Effector memory CD8-positive, alpha-beta T cell (primary cell): ENCODE measurements at regions not wholly inside any gene's neighbourhood (a gene's known extent, or its start where the extent isn't known, plus 50 kb on each side); places are given as distances from the start of the nearest gene placed in this dataset.
A peak's percentile ranks its signal among the peaks of the same experiment; 100 is the strongest.

ENCODE experiments used
- ATAC-seq: fragments of 150-1000 bp; cut with Tn5 transposase; replicated peaks from 2 replicates; pipeline ENCODE4 v1.10.0; 2021; ENCODE audit warnings: mild to moderate bottlenecking, moderate library complexity
- DNase-seq, 3 experiments: peaks; one replicate each; pipeline ENCODE4 v3.0.0; 2021
- H3K27ac Mint-ChIP-seq, 2 donors: one replicate each; pipeline ENCODE4 v1.8.0; 2022; ENCODE audit warnings: mild to moderate bottlenecking in 2 of 2, mixed read lengths in 2 of 2, moderate library complexity in 2 of 2
- H3K27me3 Mint-ChIP-seq, 2 donors: one replicate each; pipeline ENCODE4 v1.8.0; 2022; ENCODE audit warnings: mixed read lengths in 2 of 2
- H3K36me3 Mint-ChIP-seq: one replicate; pipeline ENCODE4 v1.8.0; 2022; ENCODE audit warnings: mild to moderate bottlenecking, moderate library complexity, mixed read lengths; ENCODE audit not compliant: insufficient read depth
- H3K4me1 Mint-ChIP-seq, 2 donors: one replicate each; pipeline ENCODE4 v1.8.0; 2022; ENCODE audit warnings: low read depth in 2 of 2, mixed read lengths in 2 of 2
- H3K4me3 Mint-ChIP-seq, 2 donors: one replicate each; pipeline ENCODE4 v1.8.0; 2022; ENCODE audit warnings: mild to moderate bottlenecking in 2 of 2, mixed read lengths in 2 of 2, moderate library complexity in 2 of 2
- H3K9me3 Mint-ChIP-seq, 2 donors: one replicate each; pipeline ENCODE4 v1.8.0; 2022; ENCODE audit warnings: mixed read lengths in 2 of 2

- no peak for DNase-seq
- Mint-ChIP-seq H3K4me3 (no peak overlapping the region), H3K9me3 (no peaks in the 10 kb centered on the region), H3K27me3 (peaks cover 12 to 39% of the 10 kb centered on the region in 2 donors), H3K36me3 (no peaks in the 10 kb centered on the region), H3K27ac (no peak overlapping the region), H3K4me1 (no peaks in the 10 kb centered on the region)
- no peak for ATAC-seq
These were observed 106.1 kb upstream of the SLC44A1 start for GRCh38 chr9:105138306-105138801.

- Mint-ChIP-seq H3K9me3 (no peaks in the 10 kb centered on the region), H3K4me3 (no peak overlapping the region), H3K27ac (no peak overlapping the region), H3K27me3 (peaks cover 16 to 62% of the 10 kb centered on the region in 2 donors), H3K36me3 (no peaks in the 10 kb centered on the region), H3K4me1 (peaks cover 0 to 6% of the 10 kb centered on the region in 2 donors)
- ATAC-seq (no peak), DNase-seq (no peak)
These were observed 103.1 kb upstream of the SLC44A1 start for GRCh38 chr9:105141146-105141975.

DNA sequence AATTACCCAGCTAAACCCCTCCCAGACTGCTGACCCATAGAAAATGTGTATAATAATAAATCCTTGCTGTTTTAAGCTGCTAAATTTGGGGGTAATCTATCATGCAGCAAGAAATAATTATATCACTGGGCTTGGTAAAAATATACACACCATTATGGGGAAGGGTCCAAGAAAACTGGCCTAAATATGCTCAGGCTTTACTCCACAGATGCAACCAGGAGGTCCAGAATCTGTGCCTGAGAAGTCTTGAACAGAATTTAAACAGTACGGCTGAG is 102.5 kb upstream of the SLC44A1 start:
- Mint-ChIP-seq H3K27ac (no peak overlapping the region), H3K9me3 (no peaks in the 10 kb centered on the region), H3K27me3 (peaks cover 21 to 66% of the 10 kb centered on the region in 2 donors), H3K4me1 (peaks cover 0 to 6% of the 10 kb centered on the region in 2 donors), H3K36me3 (no peaks in the 10 kb centered on the region), H3K4me3 (no peak overlapping the region)
- DNase-seq, result no peak
- no peak for ATAC-seq

DNA sequence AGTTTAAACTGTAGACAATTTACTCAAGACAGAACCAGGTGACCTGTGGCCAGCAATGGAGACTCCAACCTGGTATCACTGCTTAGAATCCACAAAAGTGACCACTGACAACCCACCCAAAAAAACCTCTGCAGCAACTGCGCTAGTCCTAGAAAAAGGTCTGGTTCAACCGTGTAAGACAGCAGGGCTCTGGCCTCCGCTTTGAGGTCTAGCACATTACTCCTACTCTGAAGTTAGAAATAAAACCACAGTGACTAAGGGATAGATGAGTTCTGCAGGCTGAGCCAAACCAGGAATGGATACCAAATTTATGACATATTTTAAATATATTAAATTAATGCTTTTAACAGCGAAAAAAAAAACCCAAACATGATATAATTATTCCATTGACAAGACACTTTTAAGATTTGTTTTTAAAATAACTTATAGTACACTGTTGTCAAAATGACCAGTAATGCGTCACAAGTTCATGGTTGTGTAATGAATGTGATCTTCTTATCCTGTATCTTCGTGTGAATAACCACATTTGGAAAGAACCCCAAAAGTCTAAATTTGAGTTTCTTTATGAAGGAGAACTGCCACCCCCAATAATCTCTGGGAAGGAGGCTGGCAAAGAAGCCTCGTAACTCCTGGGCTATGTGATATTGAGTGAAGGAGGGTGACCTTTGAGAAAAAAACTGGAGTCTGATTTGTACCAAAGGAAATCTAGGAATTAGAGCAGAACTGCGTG is 101.9 kb upstream of the SLC44A1 start:
- Mint-ChIP-seq H3K9me3 (no peaks in the 10 kb centered on the region), H3K27ac (no peak overlapping the region), H3K4me3 (no peak overlapping the region), H3K27me3 (peaks cover 21 to 66% of the 10 kb centered on the region in 2 donors), H3K4me1 (peaks cover 0 to 6% of the 10 kb centered on the region in 2 donors), H3K36me3 (no peaks in the 10 kb centered on the region)
- no peak for DNase-seq
- ATAC-seq, result no peak

- no peaks in the 10 kb centered on the region for H3K9me3 Mint-ChIP-seq
- peaks cover 0 to 6% of the 10 kb centered on the region in 2 donors for H3K4me1 Mint-ChIP-seq
- peaks cover 26 to 64% of the 10 kb centered on the region in 2 donors for H3K27me3 Mint-ChIP-seq
- no peaks in the 10 kb centered on the region for H3K36me3 Mint-ChIP-seq
- DNase-seq (no peak), ATAC-seq (no peak)
- no peak overlapping the region for H3K4me3 Mint-ChIP-seq
- no peak overlapping the region for H3K27ac Mint-ChIP-seq
These were observed 101.4 kb upstream of the SLC44A1 start for GRCh38 chr9:105143136-105143430.

DNA sequence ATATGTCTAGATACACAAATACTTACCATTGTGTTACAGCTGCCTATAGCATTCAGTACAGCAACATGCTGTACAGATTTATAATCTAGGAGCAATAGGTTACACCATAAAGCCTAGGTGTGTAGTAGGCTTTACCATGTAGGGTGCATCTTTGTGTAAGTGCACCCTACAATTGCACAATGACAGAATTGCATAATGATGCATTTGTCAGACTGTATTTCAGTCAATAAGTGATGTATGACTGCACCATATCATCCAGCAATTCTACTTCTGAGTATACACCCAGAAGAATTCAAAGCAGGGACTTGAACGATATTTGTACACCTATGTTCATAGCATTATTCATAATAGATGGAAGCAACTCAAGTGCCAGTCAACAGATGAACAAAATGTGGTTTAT is 100.4 kb upstream of the SLC44A1 start:
- H3K36me3 Mint-ChIP-seq, result no peaks in the 10 kb centered on the region
- no peak overlapping the region for H3K27ac Mint-ChIP-seq
- H3K9me3 Mint-ChIP-seq, result no peaks in the 10 kb centered on the region
- peaks cover 0 to 6% of the 10 kb centered on the region in 2 donors for H3K4me1 Mint-ChIP-seq
- no peak for ATAC-seq
- peaks cover 27 to 57% of the 10 kb centered on the region in 2 donors for H3K27me3 Mint-ChIP-seq
- DNase-seq, result no peak
- H3K4me3 Mint-ChIP-seq, result no peak overlapping the region

- no peaks in the 10 kb centered on the region for H3K36me3 Mint-ChIP-seq
- no peak overlapping the region for H3K27ac Mint-ChIP-seq
- H3K27me3 Mint-ChIP-seq, result peaks cover 23 to 57% of the 10 kb centered on the region in 2 donors
- H3K9me3 Mint-ChIP-seq, result no peaks in the 10 kb centered on the region
- H3K4me3 Mint-ChIP-seq, result no peak overlapping the region
- ATAC-seq, result no peak
- no peak for DNase-seq
- peaks cover 0 to 6% of the 10 kb centered on the region in 2 donors for H3K4me1 Mint-ChIP-seq
These were observed 99.6 kb upstream of the SLC44A1 start for GRCh38 chr9:105144841-105145240.

DNA sequence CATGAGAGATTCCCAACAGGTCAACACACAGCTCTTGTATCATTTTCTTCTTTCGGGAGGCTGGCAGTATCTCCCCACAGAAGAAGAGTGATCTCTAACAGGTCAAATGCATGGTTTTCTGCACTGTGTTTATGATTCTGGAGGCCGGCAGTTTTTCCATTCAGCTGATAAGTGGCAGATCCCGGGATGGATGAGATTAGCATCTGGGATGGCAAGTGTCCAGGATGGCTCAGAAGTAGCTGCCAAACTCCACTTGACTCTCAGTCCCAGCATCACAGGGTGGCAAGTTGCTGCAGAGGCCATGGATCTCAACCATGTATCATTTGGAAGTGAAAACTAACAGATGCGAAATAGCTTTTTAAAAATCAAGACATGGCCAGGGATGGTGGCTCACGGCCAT is 97.8 kb upstream of the SLC44A1 start:
- H3K36me3 Mint-ChIP-seq, result no peaks in the 10 kb centered on the region
- H3K27ac Mint-ChIP-seq, result no peak overlapping the region
- no peak overlapping the region for H3K4me3 Mint-ChIP-seq
- H3K9me3 Mint-ChIP-seq, result no peaks in the 10 kb centered on the region
- peaks cover 15 to 41% of the 10 kb centered on the region in 2 donors for H3K27me3 Mint-ChIP-seq
- DNase-seq (no peak), ATAC-seq (no peak)
- H3K4me1 Mint-ChIP-seq, result peaks cover 6% of the 10 kb centered on the region in 2 donors

DNA sequence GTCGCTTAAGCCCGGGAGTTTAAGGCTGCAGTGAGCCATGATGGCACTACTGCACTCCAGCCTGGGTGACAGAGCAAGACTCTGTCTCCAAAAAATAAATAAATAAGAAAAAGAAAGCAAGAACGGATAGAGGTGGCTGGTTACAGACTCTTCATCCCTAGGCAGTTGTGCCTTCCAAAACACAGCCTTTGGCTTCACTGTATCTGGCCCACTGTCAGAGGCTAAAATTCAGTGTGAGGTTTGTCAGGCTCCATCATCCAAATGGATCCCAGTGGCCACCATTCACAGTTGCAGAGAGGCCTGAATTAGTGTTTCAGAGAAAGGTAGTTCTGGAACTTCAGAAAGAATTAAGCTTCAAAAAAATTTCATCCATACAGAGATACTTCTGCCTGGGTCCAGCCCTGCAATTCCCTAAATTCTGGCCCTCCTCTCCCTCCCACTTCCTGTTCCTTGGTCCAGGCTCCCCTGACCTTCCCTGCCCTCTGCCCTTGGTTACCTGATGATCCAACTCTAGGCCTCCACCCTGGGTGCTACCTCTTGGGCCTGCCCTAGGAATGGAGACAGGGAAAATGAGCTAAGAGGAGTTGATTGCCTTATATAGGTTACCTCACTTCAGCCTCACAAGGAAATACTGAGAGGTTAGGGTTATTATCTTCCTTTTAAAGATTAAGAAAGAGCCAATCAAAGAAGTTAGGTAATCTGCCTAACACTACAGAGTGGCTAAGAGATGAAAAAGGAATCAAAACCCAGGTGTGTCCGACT is 97.2 kb upstream of the SLC44A1 start:
- no peak for ATAC-seq
- peaks cover 15 to 37% of the 10 kb centered on the region in 2 donors for H3K27me3 Mint-ChIP-seq

DNA sequence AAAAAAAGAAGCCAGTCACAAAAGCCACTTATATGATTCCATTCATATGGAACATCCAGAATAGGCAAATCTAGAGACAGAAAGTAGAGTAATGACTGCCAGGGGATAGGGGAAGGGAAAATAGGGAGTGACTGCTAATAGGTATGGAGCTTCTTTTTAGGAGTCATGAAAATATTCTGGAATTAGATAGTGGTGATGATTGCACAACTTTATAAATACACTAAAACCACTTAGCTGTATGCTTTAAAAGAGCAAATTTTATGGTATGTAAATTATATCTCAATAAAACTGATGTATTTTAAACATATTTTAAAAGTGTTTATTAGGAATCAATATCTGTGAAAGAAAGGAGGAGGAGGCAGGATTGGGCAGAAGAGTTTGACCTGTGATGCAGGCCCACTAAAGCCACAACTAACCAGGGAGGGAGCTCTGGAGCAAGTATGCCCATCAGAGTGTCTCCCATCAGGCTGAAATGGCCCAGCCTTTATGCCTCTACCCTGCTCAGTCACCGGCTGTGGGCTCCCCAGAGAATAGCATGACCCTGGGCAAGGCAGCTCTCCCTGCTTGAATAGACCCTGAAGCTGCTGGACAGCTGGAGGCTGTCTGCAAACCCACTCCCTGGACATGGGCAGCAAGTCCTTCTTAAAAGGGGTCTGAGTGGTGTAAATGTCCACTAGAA is 96.0 kb upstream of the SLC44A1 start:
- Mint-ChIP-seq H3K4me1 (peaks cover 11 to 13% of the 10 kb centered on the region in 2 donors), H3K27me3 (peaks cover 15 to 26% of the 10 kb centered on the region in 2 donors), H3K36me3 (peaks cover 3% of the 10 kb centered on the region), H3K27ac (no peak overlapping the region), H3K4me3 (no peak overlapping the region), H3K9me3 (no peaks in the 10 kb centered on the region)
- no peak for DNase-seq
- no peak for ATAC-seq

More for the DNA sequence above, 97.2 kb upstream of the SLC44A1 start:
- Mint-ChIP-seq H3K27ac (no peak overlapping the region), H3K4me3 (no peak overlapping the region), H3K9me3 (no peaks in the 10 kb centered on the region), H3K4me1 (peaks cover 11% of the 10 kb centered on the region in 2 donors), H3K36me3 (peaks cover 3% of the 10 kb centered on the region)
- DNase-seq, result no peak

- no peak overlapping the region for H3K4me3 Mint-ChIP-seq
- H3K27ac Mint-ChIP-seq, result no peak overlapping the region
- peaks cover 3% of the 10 kb centered on the region for H3K36me3 Mint-ChIP-seq
- ATAC-seq (no peak), DNase-seq (no peak)
- H3K4me1 Mint-ChIP-seq, result peaks cover 5 to 13% of the 10 kb centered on the region in 2 donors
- no peaks in the 10 kb centered on the region for H3K9me3 Mint-ChIP-seq
- H3K27me3 Mint-ChIP-seq, result peaks cover 6 to 13% of the 10 kb centered on the region in 2 donors
These were observed 93.3 kb upstream of the SLC44A1 start for GRCh38 chr9:105150991-105151685.

DNA sequence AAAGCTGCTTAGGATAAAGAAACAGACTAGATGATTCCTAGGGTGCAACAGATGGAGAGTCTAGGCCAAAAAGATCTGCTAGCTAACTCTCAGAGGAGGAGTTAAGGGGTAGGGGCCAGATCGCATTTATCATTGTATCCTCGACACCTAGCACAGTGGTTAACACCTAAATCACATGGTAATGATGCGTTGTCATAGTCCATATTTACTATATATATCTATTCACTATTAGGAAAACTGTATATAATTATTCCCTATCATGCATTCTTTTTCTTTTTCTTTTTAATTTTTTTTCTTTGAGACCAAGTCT is 92.8 kb upstream of the SLC44A1 start:
- peaks cover 5 to 13% of the 10 kb centered on the region in 2 donors for H3K4me1 Mint-ChIP-seq
- ATAC-seq (peak; percentile 62), DNase-seq (no peak)
- H3K4me3 Mint-ChIP-seq, result no peak overlapping the region
- H3K27ac Mint-ChIP-seq, result no peak overlapping the region
- peaks cover 3% of the 10 kb centered on the region for H3K36me3 Mint-ChIP-seq
- peaks cover 1 to 8% of the 10 kb centered on the region in 2 donors for H3K27me3 Mint-ChIP-seq
- no peaks in the 10 kb centered on the region for H3K9me3 Mint-ChIP-seq
